HUES48 (cell line): ENCODE measurements at regions not wholly inside any gene's neighbourhood (a gene's known extent, or its start where the extent isn't known, plus 50 kb on each side); places are given as distances from the start of the nearest gene placed in this dataset.
A peak's percentile ranks its signal among the peaks of the same experiment; 100 is the strongest.

Experiments used
- H3K27ac ChIP-seq: one replicate; pipeline ENCODE4 v1.7.0; 2013; ENCODE audit warnings: low read depth, low read length, inconsistent platforms
- H3K27me3 ChIP-seq: 2 replicates; pipeline ENCODE4 v1.6.1; 2013; ENCODE audit warnings: mild to moderate bottlenecking, low read length; ENCODE audit not compliant: control insufficient read depth, insufficient read depth
- H3K36me3 ChIP-seq: 2 replicates; pipeline ENCODE4 v1.6.1; 2013; ENCODE audit warnings: low read length; ENCODE audit not compliant: control insufficient read depth, insufficient read depth
- H3K4me1 ChIP-seq: 2 replicates; pipeline ENCODE4 v1.6.1; 2013; ENCODE audit warnings: mild to moderate bottlenecking, low read length; ENCODE audit not compliant: control insufficient read depth, insufficient read depth
- H3K4me3 ChIP-seq: 2 replicates; pipeline ENCODE4 v1.5.1; 2013; ENCODE audit warnings: mild to moderate bottlenecking, low read depth, low read length
- H3K9ac ChIP-seq: 2 replicates; pipeline ENCODE4 v1.6.1; 2013; ENCODE audit warnings: mild to moderate bottlenecking, low read depth, low read length, moderate library complexity
- H3K9me3 ChIP-seq: 2 replicates; pipeline ENCODE4 v1.6.1; 2013; ENCODE audit warnings: low read length; ENCODE audit not compliant: control insufficient read depth, insufficient read depth

- Histone ChIP-seq H3K9me3 (no peaks in the 10 kb centered on the region), H3K36me3 (no peaks in the 10 kb centered on the region), H3K9ac (no peak overlapping the region), H3K27ac (no peak overlapping the region), H3K4me1 (no peaks in the 10 kb centered on the region), H3K27me3 (no peaks in the 10 kb centered on the region), H3K4me3 (no peak overlapping the region)
Observed at GRCh38 chr7:8998762-8999161, 565.4 kb downstream of the NXPH1 start.

- H3K4me1 ChIP-seq, result peaks cover 18% of the 10 kb centered on the region
- H3K9me3 ChIP-seq, result no peaks in the 10 kb centered on the region
- H3K27me3 ChIP-seq, result no peaks in the 10 kb centered on the region
- H3K36me3 ChIP-seq, result no peaks in the 10 kb centered on the region
- peak overlapping the region; percentile 19; the same call in 1 of the 2 replicates for H3K4me3 ChIP-seq
- peak overlapping the region; percentile 22 for H3K27ac ChIP-seq
- 0 out of 2 replicates have a peak overlapping the region, but pooled peaks have one; percentile 12 for H3K9ac ChIP-seq
Observed at GRCh38 chr7:9013940-9014339, 580.5 kb downstream of the NXPH1 start.

DNA sequence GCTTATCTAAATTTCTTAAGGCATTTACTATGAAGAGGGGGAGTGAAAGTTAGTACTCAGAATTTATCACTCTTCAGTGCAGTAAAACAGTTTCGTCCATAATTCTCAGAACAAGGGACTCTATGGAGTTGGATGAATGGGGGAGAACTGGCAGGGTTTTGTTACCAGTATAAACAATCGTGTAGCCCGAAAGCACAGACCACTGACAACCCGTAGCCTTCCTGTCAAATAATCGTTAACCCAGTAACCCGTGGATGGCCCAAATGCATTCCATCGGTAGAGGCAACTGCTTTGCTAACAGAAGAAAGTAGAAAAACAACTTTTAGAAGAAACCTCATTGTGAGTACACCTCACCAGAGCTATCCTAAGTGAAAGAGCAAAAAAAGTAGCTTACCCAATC is 583.9 kb downstream of the NXPH1 start:
- H3K36me3 ChIP-seq, result no peaks in the 10 kb centered on the region
- no peak overlapping the region for H3K4me3 ChIP-seq
- H3K27me3 ChIP-seq, result no peaks in the 10 kb centered on the region
- no peaks in the 10 kb centered on the region for H3K9me3 ChIP-seq
- peaks cover 18% of the 10 kb centered on the region for H3K4me1 ChIP-seq
- no peak overlapping the region for H3K9ac ChIP-seq
- H3K27ac ChIP-seq, result no peak overlapping the region

DNA sequence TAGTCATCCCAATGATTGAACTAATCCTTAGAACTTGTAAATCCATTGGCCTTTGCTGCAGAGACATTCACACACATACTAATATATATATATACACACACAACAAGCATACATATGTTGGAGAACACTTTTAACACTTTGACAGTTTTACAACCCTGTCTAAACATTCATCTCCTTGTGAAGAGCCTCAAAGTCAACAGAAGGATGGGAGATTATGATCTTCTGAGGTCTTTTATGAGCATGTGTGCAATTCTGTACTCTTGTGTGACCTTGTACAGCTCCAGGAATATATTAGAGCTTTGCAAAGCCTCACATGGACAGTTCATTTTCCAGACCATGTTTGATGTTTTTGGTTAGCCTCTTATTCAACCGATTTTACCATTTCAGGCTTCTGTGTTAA is 589.0 kb downstream of the NXPH1 start:
- H3K4me3 ChIP-seq, result no peak overlapping the region
- H3K27ac ChIP-seq, result no peak overlapping the region
- no peaks in the 10 kb centered on the region for H3K27me3 ChIP-seq
- no peak overlapping the region for H3K9ac ChIP-seq
- H3K36me3 ChIP-seq, result no peaks in the 10 kb centered on the region
- H3K4me1 ChIP-seq, result peaks cover 5% of the 10 kb centered on the region; the same call in 1 of the 2 replicates
- no peaks in the 10 kb centered on the region for H3K9me3 ChIP-seq

GRCh38 chr7:9023675-9024294 is 590.4 kb downstream of the NXPH1 start:
- Histone ChIP-seq H3K4me3 (no peak overlapping the region), H3K27me3 (no peaks in the 10 kb centered on the region), H3K36me3 (no peaks in the 10 kb centered on the region), H3K27ac (no peak overlapping the region), H3K9me3 (no peaks in the 10 kb centered on the region), H3K4me1 (no peaks in the 10 kb centered on the region), H3K9ac (no peak overlapping the region)

GRCh38 chr7:9026121-9026520 is 592.7 kb downstream of the NXPH1 start:
- Histone ChIP-seq H3K27me3 (no peaks in the 10 kb centered on the region), H3K9me3 (no peaks in the 10 kb centered on the region), H3K27ac (no peak overlapping the region), H3K36me3 (no peaks in the 10 kb centered on the region), H3K4me1 (no peaks in the 10 kb centered on the region), H3K9ac (no peak overlapping the region), H3K4me3 (no peak overlapping the region)

DNA sequence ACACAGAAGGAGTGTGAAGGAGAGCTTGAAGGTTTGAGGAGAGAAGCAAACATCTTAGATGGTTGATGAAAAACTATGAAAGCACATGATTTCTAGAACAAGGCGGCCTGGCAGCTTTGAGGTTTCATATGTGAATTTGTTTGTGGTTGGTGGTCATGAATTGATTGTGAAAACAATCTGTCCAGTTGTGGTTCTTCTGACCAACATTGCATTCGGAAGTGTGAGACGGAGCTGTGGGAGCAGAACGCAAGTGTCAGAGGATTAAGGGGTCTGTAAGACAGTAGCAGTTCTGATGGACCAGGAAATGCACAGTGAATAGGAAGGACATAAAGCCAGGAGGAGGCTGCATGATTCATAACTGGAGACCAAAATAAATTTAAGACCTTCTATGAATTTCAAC is 594.6 kb downstream of the NXPH1 start:
- H3K27me3 ChIP-seq, result no peaks in the 10 kb centered on the region
- H3K9me3 ChIP-seq, result no peaks in the 10 kb centered on the region
- no peak overlapping the region for H3K9ac ChIP-seq
- no peaks in the 10 kb centered on the region for H3K36me3 ChIP-seq
- no peaks in the 10 kb centered on the region for H3K4me1 ChIP-seq
- no peak overlapping the region for H3K27ac ChIP-seq
- H3K4me3 ChIP-seq, result no peak overlapping the region

DNA sequence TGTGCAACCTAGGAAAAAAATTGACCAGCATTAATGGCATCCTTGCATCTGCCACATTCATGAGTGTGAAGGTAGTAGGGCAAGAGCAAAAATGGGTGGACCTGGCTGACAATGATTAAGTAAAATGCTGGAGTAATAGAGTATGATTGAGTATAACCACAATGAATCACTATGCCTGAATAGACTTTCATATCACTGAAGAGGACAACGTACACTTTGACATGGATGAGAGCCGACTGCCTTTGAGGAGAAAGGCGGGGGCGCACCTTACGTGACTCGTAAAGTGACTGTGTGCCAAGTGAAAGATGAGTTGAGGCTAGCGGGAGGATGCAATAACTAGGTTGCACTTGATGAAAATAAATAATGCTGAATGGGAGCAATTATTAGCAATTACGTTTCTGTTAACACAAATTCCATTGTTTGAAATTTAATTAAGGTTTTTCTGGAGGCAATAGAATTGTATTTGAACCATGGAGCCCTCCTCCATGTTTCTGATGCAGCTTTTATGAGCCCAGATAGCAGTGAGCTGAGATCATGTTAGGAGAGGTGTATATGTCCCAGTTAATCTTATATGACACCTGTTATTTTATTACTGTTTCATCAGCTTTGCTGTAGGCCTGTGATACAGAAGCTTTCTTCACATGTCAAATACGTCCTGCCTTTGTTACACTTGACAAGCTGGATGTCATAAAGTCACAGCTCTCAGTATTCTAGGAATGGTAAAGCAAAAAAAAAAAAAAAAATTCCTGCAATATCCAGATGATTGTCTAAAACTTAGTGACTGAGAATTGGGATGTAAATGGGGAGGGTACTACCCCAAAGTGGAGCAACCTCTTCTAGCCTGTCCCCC is 596.5 kb downstream of the NXPH1 start:
- no peaks in the 10 kb centered on the region for H3K36me3 ChIP-seq
- no peak overlapping the region for H3K9ac ChIP-seq
- H3K9me3 ChIP-seq, result no peaks in the 10 kb centered on the region
- H3K27ac ChIP-seq, result no peak overlapping the region
- 0 out of 2 replicates have a peak, but pooled peaks cover 4% of the 10 kb centered on the region for H3K4me1 ChIP-seq
- no peaks in the 10 kb centered on the region for H3K27me3 ChIP-seq
- H3K4me3 ChIP-seq, result no peak overlapping the region

DNA sequence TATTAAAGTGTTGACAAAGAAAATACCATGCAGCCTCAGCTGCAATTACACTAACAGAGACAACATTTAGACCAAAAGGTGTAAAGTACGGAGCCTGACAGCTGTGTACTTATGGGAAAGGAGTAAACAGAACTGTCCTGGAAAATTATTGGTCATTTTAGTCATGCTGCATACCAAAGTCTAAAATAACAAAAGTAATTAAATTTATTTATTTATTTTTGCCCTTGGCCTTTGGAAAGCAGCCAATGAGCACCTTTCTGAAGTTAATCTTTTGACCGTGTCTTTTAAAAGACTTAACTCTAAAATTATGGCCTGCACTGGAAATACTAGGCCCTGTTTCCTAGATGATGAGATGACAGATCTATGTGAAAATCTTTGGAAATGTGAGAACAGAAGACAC is 597.6 kb downstream of the NXPH1 start:
- Histone ChIP-seq H3K9me3 (no peaks in the 10 kb centered on the region), H3K27ac (no peak overlapping the region), H3K27me3 (no peaks in the 10 kb centered on the region), H3K9ac (no peak overlapping the region), H3K4me1 (0 out of 2 replicates have a peak, but pooled peaks cover 4% of the 10 kb centered on the region), H3K4me3 (no peak overlapping the region), H3K36me3 (no peaks in the 10 kb centered on the region)

DNA sequence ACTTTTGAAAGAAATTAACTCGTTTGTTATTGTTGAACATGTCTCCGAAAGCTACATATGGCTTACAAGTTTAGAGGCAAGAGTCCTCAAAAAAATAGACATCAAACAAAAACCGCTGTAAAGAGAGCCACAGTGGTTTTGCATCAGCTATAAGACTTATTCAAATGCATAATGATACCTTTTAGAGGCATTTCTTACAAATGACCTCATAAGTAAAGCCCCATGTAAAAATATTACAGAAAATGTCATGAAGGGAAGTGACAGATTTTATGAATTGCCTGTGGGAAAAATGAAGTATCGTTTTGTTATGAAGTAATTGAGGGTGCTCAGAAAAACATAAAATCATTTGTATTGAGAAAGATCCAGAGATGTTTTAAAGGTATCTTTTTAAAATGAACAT is 598.0 kb downstream of the NXPH1 start:
- Histone ChIP-seq H3K9ac (no peak overlapping the region), H3K27ac (no peak overlapping the region), H3K36me3 (no peaks in the 10 kb centered on the region), H3K27me3 (no peaks in the 10 kb centered on the region), H3K4me1 (0 out of 2 replicates have a peak, but pooled peaks cover 4% of the 10 kb centered on the region), H3K9me3 (no peaks in the 10 kb centered on the region), H3K4me3 (no peak overlapping the region)

DNA sequence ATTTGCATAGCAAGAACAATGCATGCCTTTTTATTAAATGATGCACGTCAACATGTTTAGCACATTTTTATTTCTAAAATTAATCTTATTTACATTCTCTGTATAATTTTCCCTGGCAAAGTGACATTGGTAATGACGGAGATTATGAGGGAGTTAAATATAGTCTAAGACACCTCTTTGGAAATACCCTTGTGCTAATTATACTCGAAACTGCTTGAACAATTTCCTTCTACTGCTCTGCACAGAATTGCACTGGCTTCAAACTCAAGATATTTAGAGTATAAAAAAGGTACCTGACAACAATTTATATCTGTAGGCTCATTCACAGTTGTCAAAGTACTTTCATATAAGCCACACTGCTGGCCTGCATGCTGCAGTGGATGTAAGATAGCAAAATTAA is 602.7 kb downstream of the NXPH1 start:
- H3K9me3 ChIP-seq, result no peaks in the 10 kb centered on the region
- 0 out of 2 replicates have a peak, but pooled peaks cover 4% of the 10 kb centered on the region for H3K4me1 ChIP-seq
- no peak overlapping the region for H3K27ac ChIP-seq
- H3K27me3 ChIP-seq, result no peaks in the 10 kb centered on the region
- no peaks in the 10 kb centered on the region for H3K36me3 ChIP-seq
- no peak overlapping the region for H3K4me3 ChIP-seq
- H3K9ac ChIP-seq, result no peak overlapping the region
